ENCODE measurements at regions not wholly inside any gene's neighbourhood (a gene's known extent, or its start where the extent isn't known, plus 50 kb on each side); places are given as distances from the start of the nearest gene placed in this dataset.

GRCh38 chr4:136800248-136800647 lies 732.0 kb downstream of the PCDH18 start:
- H3K27ac ChIP-seq (ENCODE audit: low read depth, low read length), result no peak overlapping the region
- no peaks in the 10 kb centered on the region for H3K36me3 ChIP-seq (ENCODE audit: low read length)
- H3K9ac ChIP-seq (ENCODE audit: low read length), result no peak overlapping the region
- H3K79me2 ChIP-seq (ENCODE audit: insufficient read depth, low read length), result no peaks in the 10 kb centered on the region
- no peaks in the 10 kb centered on the region for H3F3A ChIP-seq (ENCODE audit: insufficient read depth)
- H3K9me3 ChIP-seq (ENCODE audit: insufficient read depth, low read length), result no peaks in the 10 kb centered on the region
- H4K20me1 ChIP-seq (ENCODE audit: low read depth, low read length), result no peaks in the 10 kb centered on the region
- no peaks in the 10 kb centered on the region for H3K9me2 ChIP-seq (replicated peaks; ENCODE audit: insufficient read depth, low read length)
- no peak overlapping the region for H3K4me3 ChIP-seq (ENCODE audit: insufficient read depth, low read length, poor library complexity, severe bottlenecking)
- TF ChIP-seq CTCF (IDR thresholded peaks at IDR 0.05; ENCODE audit: insufficient read depth, low read length, poor library complexity, severe bottlenecking), result no peak
- TF ChIP-seq EZH2phosphoT487 (conservative IDR thresholded peaks at IDR 0.05; ENCODE audit: low read length), result no peak
- H3K27me3 ChIP-seq (ENCODE audit: low read length), result no peaks in the 10 kb centered on the region
- no peak overlapping the region for H2AFZ ChIP-seq (ENCODE audit: low read depth, low read length, severe bottlenecking)
- no peak overlapping the region for H3K4me2 ChIP-seq (ENCODE audit: low read depth, low read length, poor library complexity, severe bottlenecking)

- H3K79me2 ChIP-seq (ENCODE audit: insufficient read depth, low read length), result no peaks in the 10 kb centered on the region
- no peak overlapping the region for H2AFZ ChIP-seq (ENCODE audit: low read depth, low read length, severe bottlenecking)
- no peaks in the 10 kb centered on the region for H3K9me3 ChIP-seq (ENCODE audit: insufficient read depth, low read length)
- H3K4me2 ChIP-seq (ENCODE audit: low read depth, low read length, poor library complexity, severe bottlenecking), result no peak overlapping the region
- H4K20me1 ChIP-seq (ENCODE audit: low read depth, low read length), result no peaks in the 10 kb centered on the region
- TF ChIP-seq EZH2phosphoT487 (conservative IDR thresholded peaks at IDR 0.05; ENCODE audit: low read length) (no peak), CTCF (IDR thresholded peaks at IDR 0.05; ENCODE audit: insufficient read depth, low read length, poor library complexity, severe bottlenecking) (no peak)
- no peaks in the 10 kb centered on the region for H3K36me3 ChIP-seq (ENCODE audit: low read length)
- H3K4me3 ChIP-seq (ENCODE audit: insufficient read depth, low read length, poor library complexity, severe bottlenecking), result no peak overlapping the region
- no peaks in the 10 kb centered on the region for H3K27me3 ChIP-seq (ENCODE audit: low read length)
- H3K27ac ChIP-seq (ENCODE audit: low read depth, low read length), result no peak overlapping the region
- H3K9ac ChIP-seq (ENCODE audit: low read length), result no peak overlapping the region
- H3F3A ChIP-seq (ENCODE audit: insufficient read depth), result no peaks in the 10 kb centered on the region
- H3K9me2 ChIP-seq (replicated peaks; ENCODE audit: insufficient read depth, low read length), result no peaks in the 10 kb centered on the region
These were observed 735.3 kb downstream of the PCDH18 start for GRCh38 chr4:136796953-136797352.

GRCh38 chr4:136793848-136794247 lies 738.4 kb downstream of the PCDH18 start:
- H3K9ac ChIP-seq (ENCODE audit: low read length), result no peak overlapping the region
- H3K9me3 ChIP-seq (ENCODE audit: insufficient read depth, low read length), result no peaks in the 10 kb centered on the region
- no peaks in the 10 kb centered on the region for H3K27me3 ChIP-seq (ENCODE audit: low read length)
- H3F3A ChIP-seq (ENCODE audit: insufficient read depth), result no peaks in the 10 kb centered on the region
- H3K27ac ChIP-seq (ENCODE audit: low read depth, low read length), result no peak overlapping the region
- TF ChIP-seq EZH2phosphoT487 (conservative IDR thresholded peaks at IDR 0.05; ENCODE audit: low read length) (no peak), CTCF (IDR thresholded peaks at IDR 0.05; ENCODE audit: insufficient read depth, low read length, poor library complexity, severe bottlenecking) (no peak)
- H3K4me2 ChIP-seq (ENCODE audit: low read depth, low read length, poor library complexity, severe bottlenecking), result no peak overlapping the region
- H3K36me3 ChIP-seq (ENCODE audit: low read length), result no peaks in the 10 kb centered on the region
- no peak overlapping the region for H2AFZ ChIP-seq (ENCODE audit: low read depth, low read length, severe bottlenecking)
- no peak overlapping the region for H3K4me3 ChIP-seq (ENCODE audit: insufficient read depth, low read length, poor library complexity, severe bottlenecking)
- H3K79me2 ChIP-seq (ENCODE audit: insufficient read depth, low read length), result no peaks in the 10 kb centered on the region
- no peaks in the 10 kb centered on the region for H4K20me1 ChIP-seq (ENCODE audit: low read depth, low read length)
- no peaks in the 10 kb centered on the region for H3K9me2 ChIP-seq (replicated peaks; ENCODE audit: insufficient read depth, low read length)

Measured in SU-DHL-6 (cell line).